Calu3 (cell line): ENCODE measurements at regions not wholly inside any gene's neighbourhood (a gene's known extent, or its start where the extent isn't known, plus 50 kb on each side); places are given as distances from the start of the nearest gene placed in this dataset.

Experiments used
- BruUV-seq: library from RNA; stranded (reverse); fragments of 400-500 nt; replicated peaks from 2 replicates; lab custom pipeline; 2021; lab: Mats Ljungman, UMichigan
- CTCF ChIA-PET: fragments of 300-600 bp; sonication (Branson Sonifier 250); formaldehyde crosslinking; loops from one replicate; lab custom pipeline; 2022; ENCODE audit warnings: antibody characterized with exemption; lab: Charles Lee
- DNase-seq: peaks from one replicate; pipeline ENCODE4 v3.0.0; 2022
- H3K27ac Mint-ChIP-seq: one replicate; pipeline ENCODE4 v1.8.0; 2022; ENCODE audit warnings: mixed read lengths; ENCODE audit not compliant: unreplicated experiment
- H3K27me3 Mint-ChIP-seq: one replicate; pipeline ENCODE4 v1.8.0; 2022; ENCODE audit warnings: mixed read lengths; ENCODE audit not compliant: unreplicated experiment
- H3K36me3 Mint-ChIP-seq: one replicate; pipeline ENCODE4 v1.8.0; 2022; ENCODE audit warnings: mild to moderate bottlenecking, moderate library complexity, mixed read lengths; ENCODE audit not compliant: insufficient read depth, unreplicated experiment
- H3K4me1 Mint-ChIP-seq: one replicate; pipeline ENCODE4 v1.8.0; 2022; ENCODE audit warnings: mild to moderate bottlenecking, low read depth, mixed read lengths; ENCODE audit not compliant: unreplicated experiment
- H3K4me3 Mint-ChIP-seq: one replicate; pipeline ENCODE4 v1.8.0; 2022; ENCODE audit warnings: mild to moderate bottlenecking, low read depth, moderate library complexity, mixed read lengths; ENCODE audit not compliant: unreplicated experiment
- H3K9me3 Mint-ChIP-seq: one replicate; pipeline ENCODE4 v1.8.0; 2022; ENCODE audit warnings: low read depth, mixed read lengths; ENCODE audit not compliant: unreplicated experiment
- CTCF ChIP-seq: fragments of 200-600 bp; IDR thresholded peaks from one replicate; pipeline ENCODE4 v1.8.0; 2022; ENCODE audit warnings: antibody characterized with exemption; ENCODE audit not compliant: unreplicated experiment
- intact Hi-C: fragments of 100-400 bp; cut with micrococcal nuclease; formaldehyde crosslinking; loops from one replicate; pipeline ENCODE4 v1.10.0; 2022; ENCODE audit not compliant: unreplicated experiment

- no peak for DNase-seq
- CTCF ChIA-PET, result no interaction called here
- H3K36me3 Mint-ChIP-seq, result no peaks in the 10 kb centered on the region
- H3K27ac Mint-ChIP-seq, result no peak overlapping the region
- no peaks in the 10 kb centered on the region for H3K27me3 Mint-ChIP-seq
- peaks cover 7% of the 10 kb centered on the region for H3K9me3 Mint-ChIP-seq
- H3K4me1 Mint-ChIP-seq, result no peaks in the 10 kb centered on the region
- BruUV-seq, result no TSS peak
- intact Hi-C loops, result no loop called here
- TF ChIP-seq CTCF, result no peak
- no peak overlapping the region for H3K4me3 Mint-ChIP-seq
Observed at GRCh38 chr14:98290596-98290995, 981.4 kb downstream of the BCL11B start.

- H3K27me3 Mint-ChIP-seq, result no peaks in the 10 kb centered on the region
- H3K27ac Mint-ChIP-seq, result no peak overlapping the region
- no peak for TF ChIP-seq CTCF
- H3K9me3 Mint-ChIP-seq, result peaks cover 2% of the 10 kb centered on the region
- intact Hi-C loops, result no loop called here
- no peak overlapping the region for H3K4me3 Mint-ChIP-seq
- H3K36me3 Mint-ChIP-seq, result no peaks in the 10 kb centered on the region
- CTCF ChIA-PET, result no interaction called here
- DNase-seq, result no peak
- BruUV-seq, result no TSS peak
- no peaks in the 10 kb centered on the region for H3K4me1 Mint-ChIP-seq
Observed at GRCh38 chr14:98292191-98292590, 979.8 kb downstream of the BCL11B start.

- CTCF ChIA-PET, result no interaction called here
- Mint-ChIP-seq H3K36me3 (no peaks in the 10 kb centered on the region), H3K27me3 (no peaks in the 10 kb centered on the region), H3K27ac (no peak overlapping the region), H3K9me3 (peaks cover 5% of the 10 kb centered on the region), H3K4me3 (no peak overlapping the region), H3K4me1 (no peaks in the 10 kb centered on the region)
- BruUV-seq, result no TSS peak
- no peak for TF ChIP-seq CTCF
- no peak for DNase-seq
- intact Hi-C loops, result no loop called here
Observed at GRCh38 chr14:98293576-98293975, 978.4 kb downstream of the BCL11B start.

GRCh38 chr14:98296895-98297294 lies 975.1 kb downstream of the BCL11B start:
- no TSS peak for BruUV-seq
- Mint-ChIP-seq H3K27me3 (no peaks in the 10 kb centered on the region), H3K9me3 (peaks cover 10% of the 10 kb centered on the region), H3K36me3 (no peaks in the 10 kb centered on the region), H3K4me3 (no peak overlapping the region), H3K4me1 (no peaks in the 10 kb centered on the region), H3K27ac (no peak overlapping the region)
- intact Hi-C loops, result no loop called here
- CTCF ChIA-PET, result no interaction called here
- no peak for DNase-seq
- TF ChIP-seq CTCF, result no peak
